Sigmoid colon (tissue), 6 donors: ENCODE measurements at regions not wholly inside any gene's neighbourhood (a gene's known extent, or its start where the extent isn't known, plus 50 kb on each side); places are given as distances from the start of the nearest gene placed in this dataset.

Experiments
- DNase-seq: peaks from one replicate; pipeline ENCODE4 v3.0.0-alpha.2; 2019
- H3K27ac ChIP-seq, 4 donors: fragments of 200-600 bp; sonication (generic); one replicate each; pipeline ENCODE4 v1.5.1; 2016 to 2019; ENCODE audit warnings: mild to moderate bottlenecking in 1 of 4
- H3K27me3 ChIP-seq, 3 donors: fragments of 200-600 bp; sonication (generic); one replicate each; pipeline ENCODE4 v1.5.1; 2019; ENCODE audit warnings: mild to moderate bottlenecking in 1 of 3
- H3K36me3 ChIP-seq, 4 donors: fragments of 200-600 bp; sonication (generic); one replicate each; pipeline ENCODE4 v1.5.1; 2016 to 2019
- H3K4me1 ChIP-seq, 4 donors: fragments of 200-600 bp; sonication (generic); one replicate each; pipeline ENCODE4 v1.5.1; 2017 to 2019
- H3K4me3 ChIP-seq, 4 donors: fragments of 200-600 bp; sonication (generic); one replicate each; pipeline ENCODE4 v1.5.1; 2017 to 2019; ENCODE audit warnings: mild to moderate bottlenecking in 2 of 4, moderate library complexity in 1 of 4
- H3K9me3 ChIP-seq, 4 donors: fragments of 200-600 bp in 3 of 4; sonication (generic) in 3 of 4; one replicate each; pipeline versions ENCODE4 v1.5.1 to v1.6.1; 2013 to 2019
- EP300 ChIP-seq, 4 donors: sonication (generic); formaldehyde crosslinking; IDR thresholded peaks; one replicate each; pipeline ENCODE4 v1.6.1; 2017; ENCODE audit warnings: antibody characterized with exemption in 4 of 4
- POLR2A ChIP-seq, 2 donors: fragments of 450-650 bp; IDR thresholded peaks; one replicate each; pipeline ENCODE4 v1.6.1; 2016; ENCODE audit warnings: antibody characterized with exemption in 2 of 2, mild to moderate bottlenecking in 2 of 2, moderate library complexity in 2 of 2
- POLR2AphosphoS5 ChIP-seq, 4 donors: sonication (generic); formaldehyde crosslinking; IDR thresholded peaks; one replicate each; pipeline ENCODE4 v1.6.1; 2017; ENCODE audit warnings: antibody characterized with exemption in 4 of 4
- WGBS, 2 donors: extraction: QIAGEN DNeasy Blood & Tissue Kit; methylation state at CpG; one replicate each; pipeline ENCODE4 v1.1.7; 2013; 5-methylcytosine and 5-hydroxymethylcytosine counted together
- intact Hi-C: fragments of 100-400 bp; cut with DNase I; formaldehyde crosslinking; loops from one replicate; pipeline ENCODE4 v1.15.1; 2023
- TF ChIP-seq, protein P1 (sequence below), 4 experiments: fragments of 450-650 bp in 3 of 4; fragments of 200-600 bp in 1 of 4; IDR thresholded peaks; one replicate each; pipeline ENCODE4 v1.5.1; 2016 to 2019; ENCODE audit warnings: antibody characterized with exemption in 4 of 4, mild to moderate bottlenecking in 3 of 4, moderate library complexity in 2 of 4
- donor health status: healthy with polysubstance abuse.
- donor health status: healthy.

DNA sequence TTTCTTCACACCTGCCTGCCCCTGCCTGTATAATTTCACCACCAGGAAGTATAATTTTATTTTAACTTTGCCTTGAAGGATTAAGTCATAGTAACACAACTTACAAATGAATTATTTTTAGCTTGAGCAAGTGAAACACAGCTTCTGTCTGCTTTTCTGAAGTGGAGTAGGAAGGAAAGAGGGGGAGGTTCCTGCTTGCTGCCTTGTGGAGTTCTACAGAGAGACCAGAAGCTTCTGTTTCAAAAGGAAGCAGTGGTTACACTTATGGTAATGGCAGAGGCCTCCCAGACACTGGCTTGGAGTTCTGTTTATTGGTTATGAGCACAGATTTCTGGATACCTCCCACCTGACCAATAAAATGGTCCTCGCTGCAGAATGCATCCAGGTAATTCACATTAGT is 159.6 kb downstream of the TMEM200A start:
- no peak overlapping the region for H3K4me3 ChIP-seq
- intact Hi-C loops = no loop called here
- no peaks in the 10 kb centered on the region for H3K4me1 ChIP-seq
- TF ChIP-seq POLR2AphosphoS5 (IDR thresholded peaks at IDR 0.05) (no peak), EP300 (IDR thresholded peaks at IDR 0.05) (no peak), POLR2A (IDR thresholded peaks at IDR 0.05) (no peak)
- TF ChIP-seq, protein P1, sequence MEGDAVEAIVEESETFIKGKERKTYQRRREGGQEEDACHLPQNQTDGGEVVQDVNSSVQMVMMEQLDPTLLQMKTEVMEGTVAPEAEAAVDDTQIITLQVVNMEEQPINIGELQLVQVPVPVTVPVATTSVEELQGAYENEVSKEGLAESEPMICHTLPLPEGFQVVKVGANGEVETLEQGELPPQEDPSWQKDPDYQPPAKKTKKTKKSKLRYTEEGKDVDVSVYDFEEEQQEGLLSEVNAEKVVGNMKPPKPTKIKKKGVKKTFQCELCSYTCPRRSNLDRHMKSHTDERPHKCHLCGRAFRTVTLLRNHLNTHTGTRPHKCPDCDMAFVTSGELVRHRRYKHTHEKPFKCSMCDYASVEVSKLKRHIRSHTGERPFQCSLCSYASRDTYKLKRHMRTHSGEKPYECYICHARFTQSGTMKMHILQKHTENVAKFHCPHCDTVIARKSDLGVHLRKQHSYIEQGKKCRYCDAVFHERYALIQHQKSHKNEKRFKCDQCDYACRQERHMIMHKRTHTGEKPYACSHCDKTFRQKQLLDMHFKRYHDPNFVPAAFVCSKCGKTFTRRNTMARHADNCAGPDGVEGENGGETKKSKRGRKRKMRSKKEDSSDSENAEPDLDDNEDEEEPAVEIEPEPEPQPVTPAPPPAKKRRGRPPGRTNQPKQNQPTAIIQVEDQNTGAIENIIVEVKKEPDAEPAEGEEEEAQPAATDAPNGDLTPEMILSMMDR (IDR thresholded peaks at IDR 0.05) = no peak
- no peaks in the 10 kb centered on the region for H3K27me3 ChIP-seq
- no peak overlapping the region for H3K27ac ChIP-seq
- no peaks in the 10 kb centered on the region for H3K36me3 ChIP-seq
- no peaks in the 10 kb centered on the region for H3K9me3 ChIP-seq
- 46 to 86% methylated on average over 1 of the region's 1 CpG for WGBS, 2 donors
- no peak for DNase-seq

DNA sequence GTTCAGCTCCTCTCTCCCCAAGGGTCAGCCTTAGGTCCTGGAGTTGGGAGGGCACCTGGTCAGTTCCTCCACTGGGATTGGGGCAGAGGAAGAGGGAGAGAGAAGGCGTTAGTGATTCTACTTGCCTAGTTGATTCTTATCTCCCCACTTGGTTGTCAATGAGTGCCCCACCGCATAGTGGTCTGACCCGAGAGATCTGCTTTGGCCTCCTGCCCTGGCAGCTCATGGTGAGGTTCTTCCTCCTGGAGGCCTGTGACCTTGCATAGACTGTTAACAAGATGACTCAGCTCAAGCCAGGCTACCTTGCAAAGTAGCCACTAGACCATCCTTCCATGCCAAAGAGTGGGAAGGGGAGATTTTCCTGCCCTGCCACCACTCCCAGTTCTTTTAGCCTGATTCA is 160.6 kb downstream of the TMEM200A start:
- Histone ChIP-seq H3K9me3 (no peaks in the 10 kb centered on the region), H3K4me3 (no peak overlapping the region), H3K27me3 (no peaks in the 10 kb centered on the region), H3K36me3 (no peaks in the 10 kb centered on the region), H3K4me1 (no peaks in the 10 kb centered on the region), H3K27ac (no peak overlapping the region)
- 89% methylated on average over 3 of the region's 3 CpGs for WGBS, 2 donors
- TF ChIP-seq POLR2A (IDR thresholded peaks at IDR 0.05) (no peak), EP300 (IDR thresholded peaks at IDR 0.05) (no peak)
- intact Hi-C loops = no loop called here
- DNase-seq = no peak

GRCh38 chr6:130527173-130527572 is 161.4 kb downstream of the TMEM200A start:
- TF ChIP-seq POLR2AphosphoS5 (IDR thresholded peaks at IDR 0.05) (no peak), EP300 (IDR thresholded peaks at IDR 0.05) (no peak), POLR2A (IDR thresholded peaks at IDR 0.05) (no peak)
- TF ChIP-seq, protein P1 (IDR thresholded peaks at IDR 0.05) = no peak
- Histone ChIP-seq H3K9me3 (no peaks in the 10 kb centered on the region), H3K4me1 (no peaks in the 10 kb centered on the region), H3K36me3 (no peaks in the 10 kb centered on the region), H3K4me3 (no peak overlapping the region), H3K27ac (no peak overlapping the region), H3K27me3 (no peaks in the 10 kb centered on the region)
- WGBS, 2 donors = 84 to 86% methylated on average over 1 of the region's 1 CpG
- no peak for DNase-seq
- intact Hi-C loops = no loop called here

GRCh38 chr6:130529569-130530149 is 163.8 kb downstream of the TMEM200A start:
- no peak for TF ChIP-seq POLR2AphosphoS5 (IDR thresholded peaks at IDR 0.05)
- no peak for TF ChIP-seq EP300 (IDR thresholded peaks at IDR 0.05)
- TF ChIP-seq, protein P1 (IDR thresholded peaks at IDR 0.05) = no peak
- Histone ChIP-seq H3K4me3 (no peak overlapping the region), H3K9me3 (no peaks in the 10 kb centered on the region), H3K36me3 (no peaks in the 10 kb centered on the region), H3K4me1 (no peaks in the 10 kb centered on the region), H3K27me3 (no peaks in the 10 kb centered on the region), H3K27ac (no peak overlapping the region)
- intact Hi-C loops = no loop called here
- no peak for DNase-seq
- 85 to 87% methylated on average over 8 of the region's 8 CpGs for WGBS, 2 donors

DNA sequence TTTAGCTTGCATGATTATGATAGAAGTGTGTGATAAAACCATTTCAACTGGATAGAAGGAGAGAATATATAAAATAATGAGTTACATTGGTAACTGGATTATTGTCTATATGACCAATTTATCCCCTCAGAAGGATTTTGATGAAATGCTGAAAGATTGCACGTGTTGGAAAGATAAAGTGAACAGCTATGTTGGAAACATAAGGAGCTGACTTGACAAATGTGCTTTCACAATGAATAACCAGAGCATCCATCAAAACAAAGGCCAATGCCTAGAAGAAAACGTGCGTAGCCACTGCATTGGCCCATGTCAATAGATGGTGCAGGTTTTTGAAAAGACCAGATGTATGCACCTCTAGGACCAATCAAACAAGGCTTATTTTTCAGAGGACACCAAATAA is 168.8 kb downstream of the TMEM200A start:
- H3K27me3 ChIP-seq = no peaks in the 10 kb centered on the region
- WGBS, 2 donors = 85 to 89% methylated on average over 3 of the region's 3 CpGs
- intact Hi-C loops = no loop called here
- H3K36me3 ChIP-seq = no peaks in the 10 kb centered on the region
- DNase-seq = no peak
- no peak overlapping the region for H3K27ac ChIP-seq
- TF ChIP-seq EP300 (IDR thresholded peaks at IDR 0.05) (no peak), POLR2A (IDR thresholded peaks at IDR 0.05) (no peak), POLR2AphosphoS5 (IDR thresholded peaks at IDR 0.05) (no peak)
- TF ChIP-seq, protein P1 (IDR thresholded peaks at IDR 0.05) = no peak
- H3K4me1 ChIP-seq = no peaks in the 10 kb centered on the region
- no peak overlapping the region for H3K4me3 ChIP-seq
- peaks cover 0 to 8% (median 3%) of the 10 kb centered on the region in 4 donors for H3K9me3 ChIP-seq
